SK-N-SH treated with all-trans-retinoic acid at 6 μM for 48 hours (cell line): ENCODE measurements at regions not wholly inside any gene's neighbourhood (a gene's known extent, or its start where the extent isn't known, plus 50 kb on each side); places are given as distances from the start of the nearest gene placed in this dataset.
"Not testable (repeated sequence)": the region's sequence is repeated elsewhere in the genome, so short reads cannot be mapped to it uniquely, and the experiment has no call there.

Source experiments
- ATAC-seq: fragments of 200-7000 bp; cut with Tn5 transposase; 3 replicates; pipeline ENCODE4 v1.9.1; 2020; ENCODE audit warnings: mild to moderate bottlenecking, moderate library complexity
- ARNTL ChIP-seq: fragments of 450-650 bp; formaldehyde crosslinking; IDR thresholded peaks from 2 replicates; pipeline ENCODE4 v1.5.0; 2020; ENCODE audit warnings: low read depth, mild to moderate bottlenecking, moderate library complexity, borderline replicate concordance
- BACH2 ChIP-seq: fragments of 250-450 bp; sonication (Bioruptor Pico); IDR thresholded peaks from 2 replicates; pipeline ENCODE4 v1.9.0; 2021; ENCODE audit warnings: mild to moderate bottlenecking, borderline replicate concordance
- CREB5 ChIP-seq: fragments of 250-450 bp; sonication (Bioruptor Pico); IDR thresholded peaks from 2 replicates; pipeline ENCODE4 v1.5.1; 2020; ENCODE audit warnings: low read depth, mild to moderate bottlenecking, moderate library complexity
- CSDC2 ChIP-seq: fragments of 250-450 bp; sonication (Bioruptor Pico); IDR thresholded peaks from 2 replicates; pipeline ENCODE4 v1.5.0; 2020; ENCODE audit warnings: mild to moderate bottlenecking, moderate library complexity
- CSRNP3 ChIP-seq: fragments of 250-450 bp; sonication (Bioruptor Pico); IDR thresholded peaks from 2 replicates; pipeline ENCODE4 v1.5.1; 2021; ENCODE audit warnings: mild to moderate bottlenecking, moderate library complexity
- GLIS3 ChIP-seq: fragments of 250-450 bp; sonication (Bioruptor Pico); IDR thresholded peaks from 2 replicates; pipeline ENCODE4 v1.5.0; 2020; ENCODE audit warnings: mild to moderate bottlenecking, moderate library complexity
- ISL1 ChIP-seq: fragments of 250-450 bp; sonication (Bioruptor Pico); IDR thresholded peaks from 2 replicates; pipeline ENCODE4 v2.1.2; 2022; ENCODE audit warnings: mild to moderate bottlenecking, moderate library complexity
- OSR1 ChIP-seq: fragments of 250-450 bp; sonication (Bioruptor Pico); IDR thresholded peaks from 2 replicates; pipeline ENCODE4 v1.8.0; 2022; ENCODE audit warnings: moderate library complexity, mild to moderate bottlenecking, inconsistent platforms
- PPARA ChIP-seq: fragments of 250-450 bp; sonication (Bioruptor Pico); IDR thresholded peaks from 2 replicates; pipeline ENCODE4 v1.5.0; 2020; ENCODE audit warnings: mild to moderate bottlenecking, borderline replicate concordance
- RARB ChIP-seq: fragments of 250-450 bp; sonication (Bioruptor Pico); IDR thresholded peaks from 2 replicates; pipeline ENCODE4 v1.8.0; 2021; ENCODE audit warnings: mild to moderate bottlenecking, moderate library complexity
- SNAI2 ChIP-seq: fragments of 250-450 bp; sonication (Bioruptor Pico); IDR thresholded peaks from 2 replicates; pipeline ENCODE4 v1.5.0; 2020; ENCODE audit warnings: mild to moderate bottlenecking, moderate library complexity
- TCF4 ChIP-seq: fragments of 250-450 bp; sonication (Bioruptor Pico); IDR thresholded peaks from 2 replicates; pipeline ENCODE4 v1.8.0; 2021; ENCODE audit warnings: mild to moderate bottlenecking, moderate library complexity, borderline replicate concordance
- TOX ChIP-seq: fragments of 250-450 bp; sonication (Bioruptor Pico); IDR thresholded peaks from 2 replicates; pipeline ENCODE4 v1.8.0; 2021; ENCODE audit warnings: mild to moderate bottlenecking, moderate library complexity, borderline replicate concordance
- TSHZ2 ChIP-seq: fragments of 250-450 bp; sonication (Bioruptor Pico); IDR thresholded peaks from 2 replicates; pipeline ENCODE4 v1.5.0; 2020; ENCODE audit warnings: mild to moderate bottlenecking, moderate library complexity
- ZC3H10 ChIP-seq: fragments of 250-450 bp; sonication (Bioruptor Pico); IDR thresholded peaks from 2 replicates; pipeline ENCODE4 v1.5.1; 2021; ENCODE audit warnings: mild to moderate bottlenecking, moderate library complexity
- ZFP3 ChIP-seq: fragments of 250-450 bp; sonication (Bioruptor Pico); IDR thresholded peaks from 2 replicates; pipeline ENCODE4 v1.5.0; 2020; ENCODE audit warnings: mild to moderate bottlenecking, moderate library complexity
- ZFP30 ChIP-seq: fragments of 450-650 bp; formaldehyde crosslinking; IDR thresholded peaks from 2 replicates; pipeline ENCODE4 v1.5.0; 2022; ENCODE audit warnings: mild to moderate bottlenecking, moderate library complexity
- ZNF565 ChIP-seq: fragments of 450-650 bp; formaldehyde crosslinking; conservative IDR thresholded peaks from 2 replicates; pipeline ENCODE4 v1.5.0; 2020; ENCODE audit warnings: low read depth, mild to moderate bottlenecking, moderate library complexity
- ZNF70 ChIP-seq: fragments of 450-650 bp; formaldehyde crosslinking; IDR thresholded peaks from 2 replicates; pipeline ENCODE4 v1.5.0; 2020; ENCODE audit warnings: mild to moderate bottlenecking, moderate library complexity

GRCh38 chr16:60635548-60635947 lies 1400.7 kb downstream of the CDH8 start (continued):
- TF ChIP-seq ARNTL (no peak), GLIS3 (CRISPR knock-in tag) (no peak), TOX (CRISPR knock-in tag) (no peak)

- no peak for ATAC-seq
- TF ChIP-seq CSRNP3 (CRISPR knock-in tag) = no peak
Measured at GRCh38 chr16:60611844-60612243, 1424.4 kb downstream of the CDH8 start.

- no peak for TF ChIP-seq RARB (CRISPR knock-in tag)
- no peak for TF ChIP-seq TSHZ2 (CRISPR knock-in tag)
- TF ChIP-seq ISL1 (CRISPR knock-in tag) = no peak
- no peak for TF ChIP-seq ZFP3 (CRISPR knock-in tag)
- no peak for TF ChIP-seq ZC3H10 (CRISPR knock-in tag)
- no peak for TF ChIP-seq BACH2 (CRISPR knock-in tag)
- TF ChIP-seq OSR1 = no peak
- TF ChIP-seq TCF4 = no peak
- TF ChIP-seq GLIS3 (CRISPR knock-in tag) = no peak
- no peak for TF ChIP-seq ARNTL
- TF ChIP-seq TOX (CRISPR knock-in tag) = no peak
- no peak for TF ChIP-seq CSRNP3 (CRISPR knock-in tag)
- TF ChIP-seq CREB5 = no peak
- TF ChIP-seq PPARA (CRISPR knock-in tag) = no peak
- no peak for TF ChIP-seq ZNF70
- no peak for TF ChIP-seq CSDC2 (CRISPR knock-in tag)
- ATAC-seq = no peak
Measured at GRCh38 chr16:60608971-60609370, 1427.3 kb downstream of the CDH8 start.

- not testable (repeated sequence) for ATAC-seq
Measured at GRCh38 chr16:60605652-60606051, 1430.6 kb downstream of the CDH8 start.

GRCh38 chr16:60605176-60605575 lies 1431.1 kb downstream of the CDH8 start:
- ATAC-seq = no peak
- TF ChIP-seq RARB (CRISPR knock-in tag) = no peak
- TF ChIP-seq ZC3H10 (CRISPR knock-in tag) = no peak
- no peak for TF ChIP-seq ISL1 (CRISPR knock-in tag)
- TF ChIP-seq ZFP3 (CRISPR knock-in tag) = no peak
- TF ChIP-seq PPARA (CRISPR knock-in tag) = no peak
- TF ChIP-seq CSDC2 (CRISPR knock-in tag) = no peak
- TF ChIP-seq OSR1 = no peak
- no peak for TF ChIP-seq GLIS3 (CRISPR knock-in tag)
- no peak for TF ChIP-seq ZFP30 (CRISPR knock-in tag)
- TF ChIP-seq SNAI2 (CRISPR knock-in tag) = no peak
- no peak for TF ChIP-seq TSHZ2 (CRISPR knock-in tag)
- no peak for TF ChIP-seq CSRNP3 (CRISPR knock-in tag)
- TF ChIP-seq CREB5 = no peak
- TF ChIP-seq ZNF565 (CRISPR knock-in tag) = no peak
- no peak for TF ChIP-seq BACH2 (CRISPR knock-in tag)
